OCI-LY7 (cell line): ENCODE measurements at regions not wholly inside any gene's neighbourhood (a gene's known extent, or its start where the extent isn't known, plus 50 kb on each side); places are given as distances from the start of the nearest gene placed in this dataset.

Experiments
- EZH2phosphoT487 ChIP-seq: fragments of 200-600 bp; sonication (generic); IDR thresholded peaks from 2 replicates; pipeline ENCODE4 v1.6.1; 2018; ENCODE audit warnings: low read depth, borderline replicate concordance, mild to moderate bottlenecking, mixed run types, antibody characterized with exemption, low read length, moderate library complexity, mixed read lengths
- TF ChIP-seq, protein P1 (sequence below): fragments of 200-600 bp; sonication (generic); conservative IDR thresholded peaks from 2 replicates; pipeline ENCODE4 v1.5.1; 2014; ENCODE audit warnings: mild to moderate bottlenecking, antibody characterized with exemption, low read length, moderate library complexity, mixed read lengths

DNA sequence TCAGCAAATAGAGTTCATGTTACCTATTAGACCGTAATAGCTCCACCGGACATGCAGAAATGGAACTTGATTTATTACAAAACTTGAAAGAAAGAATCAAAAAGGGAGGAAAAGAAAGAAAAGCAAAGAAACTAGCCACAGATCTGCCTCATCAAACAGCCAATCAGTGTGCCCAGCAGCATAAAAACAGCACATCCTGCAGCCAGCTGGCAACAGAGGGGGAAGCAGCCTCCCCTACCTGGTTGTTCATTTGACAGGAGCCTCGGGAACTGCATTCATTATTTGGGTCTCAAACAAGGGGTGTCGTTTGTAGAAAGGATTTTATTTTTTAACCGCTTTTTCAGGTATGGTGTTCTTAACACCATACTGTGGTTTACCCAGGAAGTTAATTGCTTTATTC is 181.5 kb upstream of the TOPAZ1 start:
- TF ChIP-seq, protein P1, sequence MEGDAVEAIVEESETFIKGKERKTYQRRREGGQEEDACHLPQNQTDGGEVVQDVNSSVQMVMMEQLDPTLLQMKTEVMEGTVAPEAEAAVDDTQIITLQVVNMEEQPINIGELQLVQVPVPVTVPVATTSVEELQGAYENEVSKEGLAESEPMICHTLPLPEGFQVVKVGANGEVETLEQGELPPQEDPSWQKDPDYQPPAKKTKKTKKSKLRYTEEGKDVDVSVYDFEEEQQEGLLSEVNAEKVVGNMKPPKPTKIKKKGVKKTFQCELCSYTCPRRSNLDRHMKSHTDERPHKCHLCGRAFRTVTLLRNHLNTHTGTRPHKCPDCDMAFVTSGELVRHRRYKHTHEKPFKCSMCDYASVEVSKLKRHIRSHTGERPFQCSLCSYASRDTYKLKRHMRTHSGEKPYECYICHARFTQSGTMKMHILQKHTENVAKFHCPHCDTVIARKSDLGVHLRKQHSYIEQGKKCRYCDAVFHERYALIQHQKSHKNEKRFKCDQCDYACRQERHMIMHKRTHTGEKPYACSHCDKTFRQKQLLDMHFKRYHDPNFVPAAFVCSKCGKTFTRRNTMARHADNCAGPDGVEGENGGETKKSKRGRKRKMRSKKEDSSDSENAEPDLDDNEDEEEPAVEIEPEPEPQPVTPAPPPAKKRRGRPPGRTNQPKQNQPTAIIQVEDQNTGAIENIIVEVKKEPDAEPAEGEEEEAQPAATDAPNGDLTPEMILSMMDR, result no peak
- TF ChIP-seq EZH2phosphoT487, result no peak
